ENCODE measurements at regions not wholly inside any gene's neighbourhood (a gene's known extent, or its start where the extent isn't known, plus 50 kb on each side); places are given as distances from the start of the nearest gene placed in this dataset.

DNA sequence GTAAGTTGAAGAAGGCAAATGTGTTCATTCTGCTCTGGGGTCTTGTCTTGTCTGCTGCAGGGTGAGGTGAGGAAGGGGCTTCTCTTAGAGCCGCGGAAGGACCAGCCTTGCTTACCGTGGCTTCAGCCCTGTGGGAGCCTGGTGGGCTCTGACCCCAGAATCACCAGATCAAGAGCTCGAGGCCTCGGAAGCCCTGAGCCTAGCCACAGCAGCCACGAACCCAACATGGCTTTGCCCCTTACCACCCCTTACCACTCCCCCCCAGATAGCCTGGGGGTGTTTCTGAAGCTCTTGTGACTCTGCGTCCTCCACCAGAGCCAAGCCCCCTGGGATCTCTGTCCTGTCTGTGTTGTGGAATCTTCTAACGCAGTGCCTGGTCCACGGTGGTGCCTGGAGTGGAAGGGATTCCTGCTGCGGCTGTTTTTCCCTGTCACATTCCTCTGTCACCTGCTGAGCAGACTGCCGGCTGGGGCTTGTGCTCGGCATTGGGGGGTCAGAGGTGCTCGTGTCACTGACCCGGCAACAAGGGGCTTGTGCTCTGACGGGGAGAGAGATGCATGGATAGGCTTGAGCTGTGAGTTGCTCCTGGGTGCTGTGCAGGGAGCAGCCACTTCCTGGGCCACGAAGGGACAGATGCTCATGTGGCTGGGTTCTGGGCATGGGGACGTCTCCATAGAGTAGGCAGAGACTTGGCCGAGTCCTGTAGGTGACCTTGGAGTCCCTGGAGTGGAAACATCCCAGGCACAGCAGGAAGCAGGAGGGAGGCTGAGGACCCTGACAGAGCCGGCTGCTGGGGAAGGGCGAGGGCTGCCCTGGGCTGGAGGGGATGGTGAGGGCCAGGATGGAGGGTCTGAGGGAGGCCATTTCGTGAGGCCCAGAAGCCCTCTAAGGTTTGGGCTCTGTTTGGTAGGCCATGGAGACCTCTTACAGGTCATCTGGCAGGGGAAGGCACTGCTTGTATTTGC is 316.0 kb downstream of the QKI start:
- H3K27me3 ChIP-seq (ENCODE audit: insufficient read depth, low read length): no peaks in the 10 kb centered on the region
- H3K4me3 ChIP-seq (replicated peaks in 1 of 2; ENCODE audit: low read depth in 1 of 2, low read length in 2 of 2): no peak overlapping the region
- H4K20me1 ChIP-seq (ENCODE audit: insufficient read depth): no peaks in the 10 kb centered on the region
- POLR2A ChIA-PET: no interaction called here
- H3K4me1 ChIP-seq (ENCODE audit: control insufficient read depth in 1 of 2, insufficient read depth in 2 of 2, low read length in 2 of 2): no peaks in the 10 kb centered on the region
- BruUV-seq (replicated peaks): no TSS peak
- RAD21 ChIA-PET (ENCODE audit: low non-redundant PET in 1 of 2, low total read pairs in 2 of 2, uncharacterized antibody in 2 of 2, unreplicated experiment in 2 of 2): no interaction called here
- H3K36me3 ChIP-seq (ENCODE audit: control insufficient read depth in 1 of 2, insufficient read depth in 2 of 2, low read length in 2 of 2): no peaks in the 10 kb centered on the region
- no peak overlapping the region for H2AFZ ChIP-seq (ENCODE audit: low read depth, low read length, poor library complexity, severe bottlenecking)
- H3K79me2 ChIP-seq (ENCODE audit: insufficient read depth, low read length): no peaks in the 10 kb centered on the region
- no peaks in the 10 kb centered on the region for H3K9me3 ChIP-seq (ENCODE audit: control insufficient read depth in 1 of 2, insufficient read depth in 1 of 2, low read depth in 1 of 2, low read length in 2 of 2)
- TF ChIP-seq YY1 (IDR thresholded peaks at IDR 0.05; ENCODE audit: extremely low read depth, insufficient replicate concordance, low read depth, low read length) (no peak), POLR2A (IDR thresholded peaks at IDR 0.05; ENCODE audit: borderline replicate concordance, extremely low read depth, insufficient read depth, insufficient read length) (no peak), SIN3A (IDR thresholded peaks at IDR 0.05; ENCODE audit: low read depth) (no peak), EZH2 (IDR thresholded peaks at IDR 0.05) (no peak), ZNF274 (IDR thresholded peaks at IDR 0.05; ENCODE audit: low read depth, low read length) (no peak), POLR2AphosphoS5 (IDR thresholded peaks at IDR 0.05; ENCODE audit: low read depth, low read length) (no peak), TCF7L2 (IDR thresholded peaks at IDR 0.05; ENCODE audit: borderline replicate concordance, extremely low read depth, insufficient read depth, insufficient read length) (no peak), CBX3 (IDR thresholded peaks at IDR 0.05; ENCODE audit: low read depth) (no peak), SP1 (IDR thresholded peaks at IDR 0.05; ENCODE audit: low read depth) (no peak), ZFX (IDR thresholded peaks at IDR 0.05) (no peak), JUND (IDR thresholded peaks at IDR 0.05) (no peak), FOSL1 (IDR thresholded peaks at IDR 0.05; ENCODE audit: low read depth) (no peak), CEBPB (IDR thresholded peaks at IDR 0.05; ENCODE audit: low read depth) (no peak), EGR1 (IDR thresholded peaks at IDR 0.05; ENCODE audit: low read depth) (no peak), ELF1 (IDR thresholded peaks at IDR 0.05; ENCODE audit: borderline replicate concordance, low read depth) (no peak), SRF (IDR thresholded peaks at IDR 0.05; ENCODE audit: low read depth) (no peak)
- TF ChIP-seq, protein P1, sequence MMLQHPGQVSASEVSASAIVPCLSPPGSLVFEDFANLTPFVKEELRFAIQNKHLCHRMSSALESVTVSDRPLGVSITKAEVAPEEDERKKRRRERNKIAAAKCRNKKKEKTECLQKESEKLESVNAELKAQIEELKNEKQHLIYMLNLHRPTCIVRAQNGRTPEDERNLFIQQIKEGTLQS (IDR thresholded peaks at IDR 0.05): no peak
- TF ChIP-seq, protein P2, sequence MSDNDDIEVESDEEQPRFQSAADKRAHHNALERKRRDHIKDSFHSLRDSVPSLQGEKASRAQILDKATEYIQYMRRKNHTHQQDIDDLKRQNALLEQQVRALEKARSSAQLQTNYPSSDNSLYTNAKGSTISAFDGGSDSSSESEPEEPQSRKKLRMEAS (IDR thresholded peaks at IDR 0.05): no peak
- TF ChIP-seq, protein P3, sequence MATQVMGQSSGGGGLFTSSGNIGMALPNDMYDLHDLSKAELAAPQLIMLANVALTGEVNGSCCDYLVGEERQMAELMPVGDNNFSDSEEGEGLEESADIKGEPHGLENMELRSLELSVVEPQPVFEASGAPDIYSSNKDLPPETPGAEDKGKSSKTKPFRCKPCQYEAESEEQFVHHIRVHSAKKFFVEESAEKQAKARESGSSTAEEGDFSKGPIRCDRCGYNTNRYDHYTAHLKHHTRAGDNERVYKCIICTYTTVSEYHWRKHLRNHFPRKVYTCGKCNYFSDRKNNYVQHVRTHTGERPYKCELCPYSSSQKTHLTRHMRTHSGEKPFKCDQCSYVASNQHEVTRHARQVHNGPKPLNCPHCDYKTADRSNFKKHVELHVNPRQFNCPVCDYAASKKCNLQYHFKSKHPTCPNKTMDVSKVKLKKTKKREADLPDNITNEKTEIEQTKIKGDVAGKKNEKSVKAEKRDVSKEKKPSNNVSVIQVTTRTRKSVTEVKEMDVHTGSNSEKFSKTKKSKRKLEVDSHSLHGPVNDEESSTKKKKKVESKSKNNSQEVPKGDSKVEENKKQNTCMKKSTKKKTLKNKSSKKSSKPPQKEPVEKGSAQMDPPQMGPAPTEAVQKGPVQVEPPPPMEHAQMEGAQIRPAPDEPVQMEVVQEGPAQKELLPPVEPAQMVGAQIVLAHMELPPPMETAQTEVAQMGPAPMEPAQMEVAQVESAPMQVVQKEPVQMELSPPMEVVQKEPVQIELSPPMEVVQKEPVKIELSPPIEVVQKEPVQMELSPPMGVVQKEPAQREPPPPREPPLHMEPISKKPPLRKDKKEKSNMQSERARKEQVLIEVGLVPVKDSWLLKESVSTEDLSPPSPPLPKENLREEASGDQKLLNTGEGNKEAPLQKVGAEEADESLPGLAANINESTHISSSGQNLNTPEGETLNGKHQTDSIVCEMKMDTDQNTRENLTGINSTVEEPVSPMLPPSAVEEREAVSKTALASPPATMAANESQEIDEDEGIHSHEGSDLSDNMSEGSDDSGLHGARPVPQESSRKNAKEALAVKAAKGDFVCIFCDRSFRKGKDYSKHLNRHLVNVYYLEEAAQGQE (IDR thresholded peaks at IDR 0.05; ENCODE audit: low read depth): no peak
- TF ChIP-seq, protein P4, sequence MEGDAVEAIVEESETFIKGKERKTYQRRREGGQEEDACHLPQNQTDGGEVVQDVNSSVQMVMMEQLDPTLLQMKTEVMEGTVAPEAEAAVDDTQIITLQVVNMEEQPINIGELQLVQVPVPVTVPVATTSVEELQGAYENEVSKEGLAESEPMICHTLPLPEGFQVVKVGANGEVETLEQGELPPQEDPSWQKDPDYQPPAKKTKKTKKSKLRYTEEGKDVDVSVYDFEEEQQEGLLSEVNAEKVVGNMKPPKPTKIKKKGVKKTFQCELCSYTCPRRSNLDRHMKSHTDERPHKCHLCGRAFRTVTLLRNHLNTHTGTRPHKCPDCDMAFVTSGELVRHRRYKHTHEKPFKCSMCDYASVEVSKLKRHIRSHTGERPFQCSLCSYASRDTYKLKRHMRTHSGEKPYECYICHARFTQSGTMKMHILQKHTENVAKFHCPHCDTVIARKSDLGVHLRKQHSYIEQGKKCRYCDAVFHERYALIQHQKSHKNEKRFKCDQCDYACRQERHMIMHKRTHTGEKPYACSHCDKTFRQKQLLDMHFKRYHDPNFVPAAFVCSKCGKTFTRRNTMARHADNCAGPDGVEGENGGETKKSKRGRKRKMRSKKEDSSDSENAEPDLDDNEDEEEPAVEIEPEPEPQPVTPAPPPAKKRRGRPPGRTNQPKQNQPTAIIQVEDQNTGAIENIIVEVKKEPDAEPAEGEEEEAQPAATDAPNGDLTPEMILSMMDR (IDR thresholded peaks at IDR 0.05 in 2 of 3, conservative IDR thresholded peaks at IDR 0.05 in 1 of 3; ENCODE audit: borderline replicate concordance in 1 of 3, insufficient read depth in 1 of 3, low read depth in 2 of 3, low read length in 2 of 3): no peak
- H3K9ac ChIP-seq (ENCODE audit: low read length): no peak overlapping the region
- ATAC-seq: no peak
- H3K27ac ChIP-seq (ENCODE audit: low read depth, low read length): no peak overlapping the region
- CTCF ChIA-PET: no interaction called here
- no peak overlapping the region for H3K4me2 ChIP-seq (ENCODE audit: low read length)
- H3K9me2 ChIP-seq (ENCODE audit: insufficient read depth): no peaks in the 10 kb centered on the region
- intact Hi-C loops (cut with micrococcal nuclease): no loop called here
- DNase-seq (ENCODE audit: low read depth, low spot score): no peak
